CD1c-positive myeloid dendritic cell (primary cell): ENCODE measurements at regions not wholly inside any gene's neighbourhood (a gene's known extent, or its start where the extent isn't known, plus 50 kb on each side); places are given as distances from the start of the nearest gene placed in this dataset.

Source experiments
- DNase-seq: peaks from one replicate; pipeline ENCODE4 v3.0.0-alpha.2; 2016; ENCODE audit errors: extremely low spot score

GRCh38 chr9:118751077-118751847, 618.0 kb downstream of the BRINP1 start:
- DNase-seq: no peak

- no peak for DNase-seq
Observed at GRCh38 chr9:118751848-118752223, 617.4 kb downstream of the BRINP1 start.

- DNase-seq: no peak
Observed at GRCh38 chr9:118761016-118761790, 608.0 kb downstream of the BRINP1 start.

- no peak for DNase-seq
Observed at GRCh38 chr9:118767571-118767970, 601.7 kb downstream of the BRINP1 start.

GRCh38 chr9:118782790-118783463, 586.3 kb downstream of the BRINP1 start:
- DNase-seq: no peak

GRCh38 chr9:118784033-118784432, 585.2 kb downstream of the BRINP1 start:
- no peak for DNase-seq

GRCh38 chr9:118785456-118785855, 583.8 kb downstream of the BRINP1 start:
- no peak for DNase-seq

- DNase-seq: no peak
Observed at GRCh38 chr9:118786877-118787276, 582.4 kb downstream of the BRINP1 start.

- no peak for DNase-seq
Observed at GRCh38 chr9:118809160-118809625, 560.0 kb downstream of the BRINP1 start.

- no peak for DNase-seq
Observed at GRCh38 chr9:118829334-118829733, 539.9 kb downstream of the BRINP1 start.

GRCh38 chr9:118832371-118832770, 536.9 kb downstream of the BRINP1 start:
- DNase-seq: no peak

GRCh38 chr9:118836891-118837290, 532.3 kb downstream of the BRINP1 start:
- DNase-seq: no peak

GRCh38 chr9:118871531-118871930, 497.7 kb downstream of the BRINP1 start:
- DNase-seq: no peak

GRCh38 chr9:118882684-118883083, 486.6 kb downstream of the BRINP1 start:
- no peak for DNase-seq

- DNase-seq: no peak
Observed at GRCh38 chr9:118883411-118883810, 485.8 kb downstream of the BRINP1 start.

GRCh38 chr9:118891213-118891612, 478.0 kb downstream of the BRINP1 start:
- DNase-seq: no peak

GRCh38 chr9:118896324-118897000, 472.8 kb downstream of the BRINP1 start:
- no peak for DNase-seq

- no peak for DNase-seq
Observed at GRCh38 chr9:118918180-118918579, 451.1 kb downstream of the BRINP1 start.

- DNase-seq: no peak
Observed at GRCh38 chr9:118928722-118929121, 440.5 kb downstream of the BRINP1 start.

GRCh38 chr9:118929287-118929686, 439.9 kb downstream of the BRINP1 start:
- DNase-seq: no peak

GRCh38 chr9:118931941-118932340, 437.3 kb downstream of the BRINP1 start:
- no peak for DNase-seq

- no peak for DNase-seq
Observed at GRCh38 chr9:118938581-118938980, 430.7 kb downstream of the BRINP1 start.
